H1 (cell line): ENCODE measurements at regions not wholly inside any gene's neighbourhood (a gene's known extent, or its start where the extent isn't known, plus 50 kb on each side); places are given as distances from the start of the nearest gene placed in this dataset.

Experiments used
- CHD1 ChIP-seq: IDR thresholded peaks from 2 replicates; pipeline ENCODE4 v1.6.1; 2012; ENCODE audit warnings: low read depth, low read length, improper control_type of control experiment
- CREB1 ChIP-seq: IDR thresholded peaks from 2 replicates; pipeline ENCODE4 v1.6.1; 2012; ENCODE audit warnings: inconsistent platforms
- CTCF ChIP-seq, 3 experiments: IDR thresholded peaks; 1 replicate in 2 of 3; 2 replicates in 1 of 3; pipeline versions ENCODE4 v1.5.1 to v1.6.1; 2011; ENCODE audit warnings: low read length in 3 of 3, mild to moderate bottlenecking in 3 of 3, inconsistent platforms in 2 of 3, low read depth in 1 of 3, moderate library complexity in 1 of 3; ENCODE audit not compliant: insufficient read depth in 1 of 3; ENCODE audit errors: control extremely low read depth in 1 of 3
- HDAC2 ChIP-seq, 2 experiments: fragments of 300-600 bp in 1 of 2; sonication (generic) in 1 of 2; IDR thresholded peaks; 2 replicates each; pipeline ENCODE4 v1.6.1; 2011 to 2012; ENCODE audit warnings: low read depth in 2 of 2, low read length in 2 of 2, mild to moderate bottlenecking in 2 of 2, moderate library complexity in 2 of 2, borderline replicate concordance in 1 of 2, inconsistent platforms in 1 of 2
- NANOG ChIP-seq: IDR thresholded peaks from 2 replicates; pipeline ENCODE4 v1.6.1; 2011; ENCODE audit warnings: low read length, low read depth, mild to moderate bottlenecking, inconsistent platforms; ENCODE audit not compliant: insufficient read depth, poor library complexity, severe bottlenecking
- RAD21 ChIP-seq, 2 experiments: IDR thresholded peaks in 1 of 2; conservative IDR thresholded peaks in 1 of 2; 2 replicates each; pipeline ENCODE4 v1.6.1; 2011; ENCODE audit warnings: low read depth in 2 of 2, low read length in 2 of 2, improper control_type of control experiment in 1 of 2, inconsistent platforms in 1 of 2, mild to moderate bottlenecking in 1 of 2, moderate library complexity in 1 of 2
- SIX5 ChIP-seq: IDR thresholded peaks from 2 replicates; pipeline ENCODE4 v1.6.1; 2011; ENCODE audit warnings: mild to moderate bottlenecking, low read depth, low read length
- TCF12 ChIP-seq: IDR thresholded peaks from 2 replicates; pipeline ENCODE4 v1.6.1; 2011; ENCODE audit warnings: low read depth, mild to moderate bottlenecking, low read length
- TF ChIP-seq, protein P1 (sequence below): fragments of 300-600 bp; sonication (generic); IDR thresholded peaks from 2 replicates; pipeline ENCODE4 v1.7.1; 2012; ENCODE audit warnings: low read length, moderate library complexity, mild to moderate bottlenecking, inconsistent platforms; ENCODE audit not compliant: insufficient replicate concordance

- TF ChIP-seq, protein P1, sequence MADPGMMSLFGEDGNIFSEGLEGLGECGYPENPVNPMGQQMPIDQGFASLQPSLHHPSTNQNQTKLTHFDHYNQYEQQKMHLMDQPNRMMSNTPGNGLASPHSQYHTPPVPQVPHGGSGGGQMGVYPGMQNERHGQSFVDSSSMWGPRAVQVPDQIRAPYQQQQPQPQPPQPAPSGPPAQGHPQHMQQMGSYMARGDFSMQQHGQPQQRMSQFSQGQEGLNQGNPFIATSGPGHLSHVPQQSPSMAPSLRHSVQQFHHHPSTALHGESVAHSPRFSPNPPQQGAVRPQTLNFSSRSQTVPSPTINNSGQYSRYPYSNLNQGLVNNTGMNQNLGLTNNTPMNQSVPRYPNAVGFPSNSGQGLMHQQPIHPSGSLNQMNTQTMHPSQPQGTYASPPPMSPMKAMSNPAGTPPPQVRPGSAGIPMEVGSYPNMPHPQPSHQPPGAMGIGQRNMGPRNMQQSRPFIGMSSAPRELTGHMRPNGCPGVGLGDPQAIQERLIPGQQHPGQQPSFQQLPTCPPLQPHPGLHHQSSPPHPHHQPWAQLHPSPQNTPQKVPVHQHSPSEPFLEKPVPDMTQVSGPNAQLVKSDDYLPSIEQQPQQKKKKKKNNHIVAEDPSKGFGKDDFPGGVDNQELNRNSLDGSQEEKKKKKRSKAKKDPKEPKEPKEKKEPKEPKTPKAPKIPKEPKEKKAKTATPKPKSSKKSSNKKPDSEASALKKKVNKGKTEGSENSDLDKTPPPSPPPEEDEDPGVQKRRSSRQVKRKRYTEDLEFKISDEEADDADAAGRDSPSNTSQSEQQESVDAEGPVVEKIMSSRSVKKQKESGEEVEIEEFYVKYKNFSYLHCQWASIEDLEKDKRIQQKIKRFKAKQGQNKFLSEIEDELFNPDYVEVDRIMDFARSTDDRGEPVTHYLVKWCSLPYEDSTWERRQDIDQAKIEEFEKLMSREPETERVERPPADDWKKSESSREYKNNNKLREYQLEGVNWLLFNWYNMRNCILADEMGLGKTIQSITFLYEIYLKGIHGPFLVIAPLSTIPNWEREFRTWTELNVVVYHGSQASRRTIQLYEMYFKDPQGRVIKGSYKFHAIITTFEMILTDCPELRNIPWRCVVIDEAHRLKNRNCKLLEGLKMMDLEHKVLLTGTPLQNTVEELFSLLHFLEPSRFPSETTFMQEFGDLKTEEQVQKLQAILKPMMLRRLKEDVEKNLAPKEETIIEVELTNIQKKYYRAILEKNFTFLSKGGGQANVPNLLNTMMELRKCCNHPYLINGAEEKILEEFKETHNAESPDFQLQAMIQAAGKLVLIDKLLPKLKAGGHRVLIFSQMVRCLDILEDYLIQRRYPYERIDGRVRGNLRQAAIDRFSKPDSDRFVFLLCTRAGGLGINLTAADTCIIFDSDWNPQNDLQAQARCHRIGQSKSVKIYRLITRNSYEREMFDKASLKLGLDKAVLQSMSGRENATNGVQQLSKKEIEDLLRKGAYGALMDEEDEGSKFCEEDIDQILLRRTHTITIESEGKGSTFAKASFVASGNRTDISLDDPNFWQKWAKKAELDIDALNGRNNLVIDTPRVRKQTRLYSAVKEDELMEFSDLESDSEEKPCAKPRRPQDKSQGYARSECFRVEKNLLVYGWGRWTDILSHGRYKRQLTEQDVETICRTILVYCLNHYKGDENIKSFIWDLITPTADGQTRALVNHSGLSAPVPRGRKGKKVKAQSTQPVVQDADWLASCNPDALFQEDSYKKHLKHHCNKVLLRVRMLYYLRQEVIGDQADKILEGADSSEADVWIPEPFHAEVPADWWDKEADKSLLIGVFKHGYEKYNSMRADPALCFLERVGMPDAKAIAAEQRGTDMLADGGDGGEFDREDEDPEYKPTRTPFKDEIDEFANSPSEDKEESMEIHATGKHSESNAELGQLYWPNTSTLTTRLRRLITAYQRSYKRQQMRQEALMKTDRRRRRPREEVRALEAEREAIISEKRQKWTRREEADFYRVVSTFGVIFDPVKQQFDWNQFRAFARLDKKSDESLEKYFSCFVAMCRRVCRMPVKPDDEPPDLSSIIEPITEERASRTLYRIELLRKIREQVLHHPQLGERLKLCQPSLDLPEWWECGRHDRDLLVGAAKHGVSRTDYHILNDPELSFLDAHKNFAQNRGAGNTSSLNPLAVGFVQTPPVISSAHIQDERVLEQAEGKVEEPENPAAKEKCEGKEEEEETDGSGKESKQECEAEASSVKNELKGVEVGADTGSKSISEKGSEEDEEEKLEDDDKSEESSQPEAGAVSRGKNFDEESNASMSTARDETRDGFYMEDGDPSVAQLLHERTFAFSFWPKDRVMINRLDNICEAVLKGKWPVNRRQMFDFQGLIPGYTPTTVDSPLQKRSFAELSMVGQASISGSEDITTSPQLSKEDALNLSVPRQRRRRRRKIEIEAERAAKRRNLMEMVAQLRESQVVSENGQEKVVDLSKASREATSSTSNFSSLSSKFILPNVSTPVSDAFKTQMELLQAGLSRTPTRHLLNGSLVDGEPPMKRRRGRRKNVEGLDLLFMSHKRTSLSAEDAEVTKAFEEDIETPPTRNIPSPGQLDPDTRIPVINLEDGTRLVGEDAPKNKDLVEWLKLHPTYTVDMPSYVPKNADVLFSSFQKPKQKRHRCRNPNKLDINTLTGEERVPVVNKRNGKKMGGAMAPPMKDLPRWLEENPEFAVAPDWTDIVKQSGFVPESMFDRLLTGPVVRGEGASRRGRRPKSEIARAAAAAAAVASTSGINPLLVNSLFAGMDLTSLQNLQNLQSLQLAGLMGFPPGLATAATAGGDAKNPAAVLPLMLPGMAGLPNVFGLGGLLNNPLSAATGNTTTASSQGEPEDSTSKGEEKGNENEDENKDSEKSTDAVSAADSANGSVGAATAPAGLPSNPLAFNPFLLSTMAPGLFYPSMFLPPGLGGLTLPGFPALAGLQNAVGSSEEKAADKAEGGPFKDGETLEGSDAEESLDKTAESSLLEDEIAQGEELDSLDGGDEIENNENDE, result no peak
- TF ChIP-seq TCF12 (no peak), HDAC2 (IDR thresholded peaks at IDR 0.05; ENCODE audit: borderline replicate concordance in 1 of 2, low read depth in 2 of 2, low read length in 2 of 2) (no peak), CREB1 (no peak), CTCF (IDR thresholded peaks at IDR 0.05; ENCODE audit: control extremely low read depth in 1 of 3, insufficient read depth in 1 of 3, low read depth in 1 of 3, low read length in 3 of 3) (no peak), RAD21 (IDR thresholded peaks at IDR 0.05 in 1 of 2, conservative IDR thresholded peaks at IDR 0.05 in 1 of 2; ENCODE audit: low read depth in 2 of 2, low read length in 2 of 2) (no peak), CHD1 (no peak), NANOG (no peak), SIX5 (no peak)
Measured at GRCh38 chr5:71910741-71911140, 191.7 kb downstream of the CARTPT start (continued).
